Panc1 (cell line): ENCODE measurements at regions not wholly inside any gene's neighbourhood (a gene's known extent, or its start where the extent isn't known, plus 50 kb on each side); places are given as distances from the start of the nearest gene placed in this dataset.
A peak's percentile ranks its signal among the peaks of the same experiment; 100 is the strongest.

ENCODE experiments used
- ATAC-seq: fragments of 200-7000 bp; cut with Tn5 transposase; 2 replicates; pipeline ENCODE4 v1.9.1; 2020; ENCODE audit warnings: mild to moderate bottlenecking, moderate library complexity
- BruUV-seq: library from RNA; stranded (reverse); fragments of 400-500 nt; replicated peaks from 2 replicates; lab custom pipeline; 2021; lab: Mats Ljungman, UMichigan
- CTCF ChIA-PET: fragments of 300-600 bp; sonication (Branson Sonifier 250); formaldehyde crosslinking; loops from one replicate; lab custom pipeline; 2022; ENCODE audit warnings: antibody characterized with exemption; lab: Charles Lee
- POLR2A ChIA-PET: fragments of 300-600 bp; sonication (Branson Sonifier 250); formaldehyde crosslinking; loops from one replicate; lab custom pipeline; 2022; ENCODE audit warnings: antibody characterized with exemption; lab: Charles Lee
- DNase-seq: peaks from one replicate; pipeline ENCODE4 v3.0.0-alpha.2; 2010; ENCODE audit warnings: low read depth, low spot score
- H3K27ac ChIP-seq: 2 replicates; pipeline ENCODE4 v1.5.1; 2011; ENCODE audit warnings: mild to moderate bottlenecking, low read length, inconsistent platforms
- H3K27me3 ChIP-seq: fragments of 200-500 bp; sonication (Bioruptor generic); 2 replicates; pipeline ENCODE4 v1.6.0; 2014; ENCODE audit warnings: low read length, inconsistent platforms; ENCODE audit not compliant: control insufficient read depth, insufficient read depth
- H3K36me3 ChIP-seq: fragments of 200-500 bp; sonication (Bioruptor generic); 2 replicates; pipeline ENCODE4 v1.5.1; 2014; ENCODE audit warnings: inconsistent platforms, mild to moderate bottlenecking, low read length, moderate library complexity; ENCODE audit not compliant: control insufficient read depth, insufficient read depth
- H3K4me1 ChIP-seq: 2 replicates; pipeline ENCODE4 v1.5.1; 2011; ENCODE audit warnings: inconsistent platforms, mild to moderate bottlenecking, low read length, moderate library complexity; ENCODE audit not compliant: control insufficient read depth, insufficient read depth
- H3K4me3 ChIP-seq, 2 experiments: 2 replicates each; pipeline ENCODE4 v1.5.1; 2011 to 2012; ENCODE audit warnings: low read depth in 2 of 2, low read length in 2 of 2, mild to moderate bottlenecking in 2 of 2, inconsistent platforms in 1 of 2, moderate library complexity in 1 of 2
- H3K9me3 ChIP-seq: fragments of 200-500 bp; sonication (Bioruptor generic); 2 replicates; pipeline ENCODE4 v1.5.1; 2014; ENCODE audit warnings: low read depth, mild to moderate bottlenecking, inconsistent platforms, low read length, moderate library complexity; ENCODE audit not compliant: control insufficient read depth, insufficient read depth
- CTCF ChIP-seq: fragments of 450-650 bp; IDR thresholded peaks from 2 replicates; pipeline ENCODE4 v1.5.1; 2017; ENCODE audit warnings: mild to moderate bottlenecking
- POLR2AphosphoS5 ChIP-seq: IDR thresholded peaks from 2 replicates; pipeline ENCODE4 v1.6.1; 2012; ENCODE audit warnings: mild to moderate bottlenecking, low read depth, low read length, moderate library complexity
- REST ChIP-seq, 2 experiments: IDR thresholded peaks; 2 replicates each; pipeline ENCODE4 v1.6.1; 2011 to 2012; ENCODE audit warnings: low read depth in 2 of 2, control low read depth in 1 of 2, low read length in 1 of 2, mild to moderate bottlenecking in 1 of 2, moderate library complexity in 1 of 2; ENCODE audit not compliant: insufficient read depth in 1 of 2
- SIN3A ChIP-seq: IDR thresholded peaks from 2 replicates; pipeline ENCODE4 v1.6.1; 2012; ENCODE audit warnings: low read depth, mild to moderate bottlenecking, low read length, moderate library complexity, borderline replicate concordance; ENCODE audit not compliant: insufficient read depth
- TCF7L2 ChIP-seq: IDR thresholded peaks from 2 replicates; pipeline ENCODE4 v1.6.1; 2011; ENCODE audit warnings: mild to moderate bottlenecking, low read depth, low read length, inconsistent platforms
- in situ Hi-C: cut with HindIII; loops from 2 replicates; pipeline ENCODE4 v1.10.0; 2016; ENCODE audit warnings: low sequenced_read_pairs, low pct_unique_long_range_greater_than_20kb
- intact Hi-C: fragments of 100-400 bp; cut with micrococcal nuclease; formaldehyde crosslinking; loops from one replicate; pipeline ENCODE4 v1.10.0; 2022; ENCODE audit not compliant: unreplicated experiment

GRCh38 chr11:69374946-69375310 lies 81.0 kb downstream of the MYEOV start:
- no TSS peak for BruUV-seq
- DNase-seq, result no peak

More at GRCh38 chr11:69374946-69375310, 81.0 kb downstream of the MYEOV start:
- Histone ChIP-seq H3K27ac (peak overlapping the region; percentile 65), H3K4me1 (peaks cover 40% of the 10 kb centered on the region), H3K4me3 (no peak overlapping the region), H3K27me3 (no peaks in the 10 kb centered on the region), H3K9me3 (no peaks in the 10 kb centered on the region), H3K36me3 (no peaks in the 10 kb centered on the region)
- ATAC-seq, result no peak
- TF ChIP-seq REST (IDR thresholded peaks at IDR 0.05; ENCODE audit: insufficient read depth in 1 of 2, low read depth in 2 of 2, low read length in 1 of 2) (no peak), SIN3A (no peak), TCF7L2 (no peak), POLR2AphosphoS5 (no peak), CTCF (no peak)
- ChIA-PET POLR2A (interaction anchor here (0.5 to 1.3 kb wide), 2 partner anchors 80 to 200 kb away, joined by 4 to 7 read pairs; partner anchors contain the start of gene MYEOV), CTCF (no interaction called here)
- in situ Hi-C loops, result no loop called here
- intact Hi-C loops, result loop anchor here (5.0 to 10.0 kb wide), 2 partner anchors 260 to 267 kb away; partner anchors contain the start of gene CCND1
